A549 (cell line): ENCODE measurements at regions not wholly inside any gene's neighbourhood (a gene's known extent, or its start where the extent isn't known, plus 50 kb on each side); places are given as distances from the start of the nearest gene placed in this dataset.

Experiments used
- ATAC-seq, 2 experiments: fragments of 200-7000 bp in 1 of 2; fragments of >200 bp in 1 of 2; cut with Nextera tagmentation in 1 of 2; cut with Tn5 transposase in 1 of 2; 3 replicates each; pipeline versions ENCODE4 v1.8.0 to v1.9.1; 2018 to 2020; ENCODE audit warnings: mild to moderate bottlenecking in 1 of 2, moderate library complexity in 1 of 2
- CTCF ChIA-PET: fragments of 300-600 bp; sonication (Branson Sonifier 250); formaldehyde crosslinking; extraction: SDS; loops from one replicate; lab custom pipeline; 2021; ENCODE audit warnings: antibody characterized with exemption, inconsistent platforms; lab: Yijun Ruan, JAX
- POLR2A ChIA-PET: fragments of 350-600 bp; formaldehyde crosslinking; extraction: SDS; loops from one replicate; lab custom pipeline; 2021; ENCODE audit warnings: antibody characterized with exemption, inconsistent platforms; lab: Yijun Ruan, JAX
- DNase-seq, 2 experiments: peaks; one replicate each; pipeline versions ENCODE4 v3.0.0 to v3.0.0-alpha.2; 2011 to 2016; ENCODE audit warnings: low read depth in 1 of 2, low spot score in 1 of 2
- FAIRE-seq: peaks from 2 replicates; lab custom pipeline; 2011; peaks lifted over from hg19 to GRCh38; lab: Jason Lieb, UNC
- H3K27ac ChIP-seq, 2 experiments: fragments of >200 bp; sonication (Bioruptor Twin); formaldehyde crosslinking; 3 replicates each; pipeline ENCODE4 v1.5.1; 2016 to 2017
- H3K4me1 ChIP-seq: fragments of >200 bp; sonication (Bioruptor Twin); formaldehyde crosslinking; 3 replicates; pipeline ENCODE4 v1.6.1; 2016
- H3K4me2 ChIP-seq: fragments of >200 bp; sonication (Bioruptor Twin); formaldehyde crosslinking; 3 replicates; pipeline ENCODE4 v1.6.1; 2016
- H3K4me3 ChIP-seq: fragments of >200 bp; sonication (Bioruptor Twin); formaldehyde crosslinking; 3 replicates; pipeline ENCODE4 v1.5.1; 2016
- H3K9me3 ChIP-seq: fragments of >200 bp; sonication (Bioruptor Twin); formaldehyde crosslinking; 3 replicates; pipeline ENCODE4 v1.6.1; 2016
- CBX2 ChIP-seq: fragments of 200-600 bp; sonication (generic); IDR thresholded peaks from 2 replicates; pipeline ENCODE4 v1.6.1; 2016; ENCODE audit warnings: low read depth, mild to moderate bottlenecking, borderline replicate concordance
- CBX8 ChIP-seq: fragments of 200-600 bp; sonication (generic); IDR thresholded peaks from 2 replicates; pipeline ENCODE4 v1.6.1; 2016
- CHD2 ChIP-seq: fragments of 150-350 bp; IDR thresholded peaks from 2 replicates; pipeline ENCODE4 v1.6.1; 2014; ENCODE audit warnings: low read length; ENCODE audit not compliant: partially characterized antibody
- EHF ChIP-seq: fragments of 250-450 bp; sonication (Bioruptor Pico); IDR thresholded peaks from 2 replicates; pipeline ENCODE4 v1.5.0; 2020; ENCODE audit warnings: mild to moderate bottlenecking
- EP300 ChIP-seq, 2 experiments: fragments of >200 bp; sonication (Bioruptor Twin); formaldehyde crosslinking; IDR thresholded peaks; 2 replicates in 1 of 2; 3 replicates in 1 of 2; pipeline ENCODE4 v1.6.1; 2016 to 2017
- FOXS1 ChIP-seq: fragments of 250-450 bp; sonication (Bioruptor Pico); IDR thresholded peaks from 2 replicates; pipeline ENCODE4 v1.5.0; 2020; ENCODE audit warnings: mild to moderate bottlenecking, moderate library complexity
- HOXB13 ChIP-seq: fragments of 250-450 bp; sonication (Bioruptor Pico); IDR thresholded peaks from 2 replicates; pipeline ENCODE4 v1.5.0; 2020; ENCODE audit warnings: low read depth, mild to moderate bottlenecking, moderate library complexity
- JUN ChIP-seq, 2 experiments: fragments of >200 bp; sonication (Bioruptor Twin); formaldehyde crosslinking; IDR thresholded peaks; 2 replicates in 1 of 2; 3 replicates in 1 of 2; pipeline ENCODE4 v1.6.1; 2016 to 2017
- KDM1A ChIP-seq: fragments of 200-600 bp; sonication (generic); IDR thresholded peaks from 2 replicates; pipeline ENCODE4 v1.6.1; 2016; ENCODE audit warnings: low read depth, mild to moderate bottlenecking
- KDM5A ChIP-seq: fragments of 200-600 bp; sonication (generic); IDR thresholded peaks from 2 replicates; pipeline ENCODE4 v1.6.1; 2016; ENCODE audit warnings: antibody characterized with exemption, mild to moderate bottlenecking
- MYC ChIP-seq: IDR thresholded peaks from 2 replicates; pipeline ENCODE4 v1.6.1; 2012; ENCODE audit warnings: mild to moderate bottlenecking, inconsistent platforms, low read length, improper control_type of control experiment, borderline replicate concordance
- NPAS2 ChIP-seq: fragments of 250-450 bp; sonication (Bioruptor Pico); IDR thresholded peaks from 2 replicates; pipeline ENCODE4 v1.8.0; 2022; ENCODE audit warnings: mild to moderate bottlenecking, moderate library complexity, borderline replicate concordance
- NR3C1 ChIP-seq: fragments of >200 bp; sonication (Bioruptor Twin); formaldehyde crosslinking; IDR thresholded peaks from 3 replicates; pipeline ENCODE4 v1.6.1; 2017
- POLR2A ChIP-seq: IDR thresholded peaks from 2 replicates; pipeline ENCODE4 v1.6.1; 2012; ENCODE audit warnings: mild to moderate bottlenecking, low read length
- POLR2AphosphoS2 ChIP-seq: conservative IDR thresholded peaks from 2 replicates; pipeline ENCODE4 v1.6.1; 2012; ENCODE audit warnings: low read length, improper control_type of control experiment, inconsistent platforms
- RCOR1 ChIP-seq: fragments of 150-350 bp; IDR thresholded peaks from 2 replicates; pipeline ENCODE4 v1.6.1; 2014; ENCODE audit warnings: antibody characterized with exemption, low read length, low read depth
- SREBF2 ChIP-seq: fragments of 450-650 bp; IDR thresholded peaks from 2 replicates; pipeline ENCODE4 v1.6.1; 2014; ENCODE audit warnings: mild to moderate bottlenecking, moderate library complexity
- ZC3H11A ChIP-seq: fragments of 450-650 bp; IDR thresholded peaks from 2 replicates; pipeline ENCODE4 v1.6.1; 2014; ENCODE audit warnings: antibody characterized with exemption, mild to moderate bottlenecking
- ZFP36 ChIP-seq: fragments of 450-650 bp; IDR thresholded peaks from 2 replicates; pipeline ENCODE4 v1.6.1; 2014; ENCODE audit warnings: borderline replicate concordance; ENCODE audit not compliant: partially characterized antibody
- ZNF302 ChIP-seq: fragments of 250-450 bp; sonication (Bioruptor Pico); IDR thresholded peaks from 2 replicates; pipeline ENCODE4 v1.9.0; 2021; ENCODE audit warnings: inconsistent platforms, mild to moderate bottlenecking, moderate library complexity
- WGBS: methylation state at CpG from one replicate; pipeline ENCODE4 v1.1.6; 2017; ENCODE audit errors: missing lambda C conversion rate; 5-methylcytosine and 5-hydroxymethylcytosine counted together
- TF ChIP-seq, protein P1 (sequence below): fragments of >200 bp; sonication (Bioruptor Twin); formaldehyde crosslinking; IDR thresholded peaks from 2 replicates; pipeline ENCODE4 v1.6.1; 2016
- TF ChIP-seq, protein P2 (sequence below): IDR thresholded peaks from 2 replicates; pipeline ENCODE4 v1.6.1; 2012; ENCODE audit warnings: low read depth, borderline replicate concordance
- TF ChIP-seq, protein P3 (sequence below): IDR thresholded peaks from 2 replicates; pipeline ENCODE4 v1.6.1; 2012
- TF ChIP-seq, protein P4 (sequence below): fragments of 150-350 bp; IDR thresholded peaks from 2 replicates; pipeline ENCODE4 v1.6.1; 2014; ENCODE audit warnings: low read depth, mild to moderate bottlenecking, low read length
- TF ChIP-seq, protein P5 (sequence below): fragments of 450-650 bp; IDR thresholded peaks from 2 replicates; pipeline ENCODE4 v1.6.1; 2014; ENCODE audit warnings: antibody characterized with exemption
- TF ChIP-seq, protein P6 (sequence below): IDR thresholded peaks from 2 replicates; pipeline ENCODE4 v1.6.1; 2012
- TF ChIP-seq, protein P7 (sequence below): fragments of 200-600 bp; sonication (generic); IDR thresholded peaks from 2 replicates; pipeline ENCODE4 v1.6.1; 2016; ENCODE audit warnings: antibody characterized with exemption, mild to moderate bottlenecking, moderate library complexity

DNA sequence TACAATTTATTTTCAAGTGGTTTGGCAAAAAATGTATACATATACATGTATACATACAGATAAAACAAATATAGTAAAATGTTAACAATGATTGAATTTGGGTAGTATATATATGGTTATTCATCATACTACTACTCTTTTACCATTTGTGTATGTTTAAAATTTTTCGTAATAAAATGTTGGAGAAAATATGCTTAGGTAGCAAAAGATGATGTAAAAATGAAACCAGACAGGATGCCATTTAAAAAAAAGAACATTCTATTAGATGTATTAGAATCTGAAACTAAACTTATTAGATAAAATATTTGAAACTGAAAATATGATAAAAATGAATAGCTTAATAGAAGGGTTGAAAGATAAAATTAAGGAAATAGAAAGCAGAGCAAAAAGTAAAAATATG lies 144.9 kb upstream of the FER start:
- 0 out of 3 replicates have a peak overlapping the region, but pooled peaks have one; percentile 20 for H3K4me2 ChIP-seq
- H3K4me3 ChIP-seq = no peak overlapping the region
- 0% methylated on average over 1 of the region's 1 CpG for WGBS
- H3K4me1 ChIP-seq = no peaks in the 10 kb centered on the region
- ChIA-PET POLR2A (no interaction called here), CTCF (interaction anchor here (0.7 kb wide), 1 partner anchor 680 kb away, joined by 3 read pairs; no protein-coding TSS in a partner anchor)
- ATAC-seq (no peak), FAIRE-seq (no peak), DNase-seq (no peak)
- H3K9me3 ChIP-seq = no peaks in the 10 kb centered on the region
- TF ChIP-seq RCOR1 (no peak), ZFP36 (no peak)
- TF ChIP-seq, protein P1, sequence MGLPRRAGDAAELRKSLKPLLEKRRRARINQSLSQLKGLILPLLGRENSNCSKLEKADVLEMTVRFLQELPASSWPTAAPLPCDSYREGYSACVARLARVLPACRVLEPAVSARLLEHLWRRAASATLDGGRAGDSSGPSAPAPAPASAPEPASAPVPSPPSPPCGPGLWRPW = no peak
- no peak overlapping the region for H3K27ac ChIP-seq

DNA sequence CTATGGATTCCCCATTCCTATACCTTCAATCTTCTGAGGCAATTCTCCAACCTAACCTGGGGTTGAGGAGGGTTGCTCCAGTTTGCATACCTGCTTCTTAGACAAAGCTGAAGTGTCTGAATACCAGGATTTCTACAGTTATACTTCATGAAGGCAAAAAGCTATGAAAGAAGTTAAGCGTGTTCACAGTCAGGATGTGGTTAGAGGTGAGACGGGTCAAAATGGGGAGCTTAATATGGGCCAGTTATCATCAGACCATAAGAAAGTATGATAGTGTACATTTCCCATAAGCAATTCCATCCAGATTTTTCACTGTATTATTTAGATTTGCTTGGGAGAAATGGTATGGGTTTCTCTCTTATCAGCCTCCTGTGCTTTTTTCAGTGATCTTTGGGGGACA lies 156.9 kb upstream of the FER start:
- no peaks in the 10 kb centered on the region for H3K9me3 ChIP-seq
- FAIRE-seq (no peak), DNase-seq (no peak), ATAC-seq (no peak)
- H3K27ac ChIP-seq = no peak overlapping the region
- ChIA-PET POLR2A (no interaction called here), CTCF (no interaction called here)
- no peak for TF ChIP-seq FOXS1 (CRISPR knock-in tag)
- TF ChIP-seq, protein P2, sequence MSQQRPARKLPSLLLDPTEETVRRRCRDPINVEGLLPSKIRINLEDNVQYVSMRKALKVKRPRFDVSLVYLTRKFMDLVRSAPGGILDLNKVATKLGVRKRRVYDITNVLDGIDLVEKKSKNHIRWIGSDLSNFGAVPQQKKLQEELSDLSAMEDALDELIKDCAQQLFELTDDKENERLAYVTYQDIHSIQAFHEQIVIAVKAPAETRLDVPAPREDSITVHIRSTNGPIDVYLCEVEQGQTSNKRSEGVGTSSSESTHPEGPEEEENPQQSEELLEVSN = no peak
- TF ChIP-seq ZC3H11A = no peak
- TF ChIP-seq SREBF2 = no peak
- no peak for TF ChIP-seq HOXB13 (CRISPR knock-in tag)
- TF ChIP-seq, protein P3, sequence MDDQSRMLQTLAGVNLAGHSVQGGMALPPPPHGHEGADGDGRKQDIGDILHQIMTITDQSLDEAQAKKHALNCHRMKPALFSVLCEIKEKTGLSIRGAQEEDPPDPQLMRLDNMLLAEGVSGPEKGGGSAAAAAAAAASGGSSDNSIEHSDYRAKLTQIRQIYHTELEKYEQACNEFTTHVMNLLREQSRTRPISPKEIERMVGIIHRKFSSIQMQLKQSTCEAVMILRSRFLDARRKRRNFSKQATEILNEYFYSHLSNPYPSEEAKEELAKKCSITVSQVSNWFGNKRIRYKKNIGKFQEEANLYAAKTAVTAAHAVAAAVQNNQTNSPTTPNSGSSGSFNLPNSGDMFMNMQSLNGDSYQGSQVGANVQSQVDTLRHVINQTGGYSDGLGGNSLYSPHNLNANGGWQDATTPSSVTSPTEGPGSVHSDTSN = no peak
- no peak for TF ChIP-seq ZNF302 (CRISPR knock-in tag)
- TF ChIP-seq KDM1A = no peak
- TF ChIP-seq EP300 (IDR thresholded peaks at IDR 0.05) = no peak
- TF ChIP-seq KDM5A = no peak
- TF ChIP-seq EHF (CRISPR knock-in tag) = no peak
- TF ChIP-seq POLR2A = no peak
- no peak for TF ChIP-seq CBX2
- no peak for TF ChIP-seq NPAS2 (CRISPR knock-in tag)
- TF ChIP-seq, protein P4, sequence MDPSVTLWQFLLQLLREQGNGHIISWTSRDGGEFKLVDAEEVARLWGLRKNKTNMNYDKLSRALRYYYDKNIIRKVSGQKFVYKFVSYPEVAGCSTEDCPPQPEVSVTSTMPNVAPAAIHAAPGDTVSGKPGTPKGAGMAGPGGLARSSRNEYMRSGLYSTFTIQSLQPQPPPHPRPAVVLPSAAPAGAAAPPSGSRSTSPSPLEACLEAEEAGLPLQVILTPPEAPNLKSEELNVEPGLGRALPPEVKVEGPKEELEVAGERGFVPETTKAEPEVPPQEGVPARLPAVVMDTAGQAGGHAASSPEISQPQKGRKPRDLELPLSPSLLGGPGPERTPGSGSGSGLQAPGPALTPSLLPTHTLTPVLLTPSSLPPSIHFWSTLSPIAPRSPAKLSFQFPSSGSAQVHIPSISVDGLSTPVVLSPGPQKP = no peak
- no peak for TF ChIP-seq NR3C1
- TF ChIP-seq, protein P5, sequence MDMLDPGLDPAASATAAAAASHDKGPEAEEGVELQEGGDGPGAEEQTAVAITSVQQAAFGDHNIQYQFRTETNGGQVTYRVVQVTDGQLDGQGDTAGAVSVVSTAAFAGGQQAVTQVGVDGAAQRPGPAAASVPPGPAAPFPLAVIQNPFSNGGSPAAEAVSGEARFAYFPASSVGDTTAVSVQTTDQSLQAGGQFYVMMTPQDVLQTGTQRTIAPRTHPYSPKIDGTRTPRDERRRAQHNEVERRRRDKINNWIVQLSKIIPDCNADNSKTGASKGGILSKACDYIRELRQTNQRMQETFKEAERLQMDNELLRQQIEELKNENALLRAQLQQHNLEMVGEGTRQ = no peak
- no peak for TF ChIP-seq CHD2
- TF ChIP-seq, protein P6, sequence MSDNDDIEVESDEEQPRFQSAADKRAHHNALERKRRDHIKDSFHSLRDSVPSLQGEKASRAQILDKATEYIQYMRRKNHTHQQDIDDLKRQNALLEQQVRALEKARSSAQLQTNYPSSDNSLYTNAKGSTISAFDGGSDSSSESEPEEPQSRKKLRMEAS = no peak
- 21% methylated on average over 2 of the region's 2 CpGs for WGBS
- H3K4me1 ChIP-seq = no peaks in the 10 kb centered on the region
- no peak overlapping the region for H3K4me3 ChIP-seq
- H3K4me2 ChIP-seq = no peak overlapping the region

DNA sequence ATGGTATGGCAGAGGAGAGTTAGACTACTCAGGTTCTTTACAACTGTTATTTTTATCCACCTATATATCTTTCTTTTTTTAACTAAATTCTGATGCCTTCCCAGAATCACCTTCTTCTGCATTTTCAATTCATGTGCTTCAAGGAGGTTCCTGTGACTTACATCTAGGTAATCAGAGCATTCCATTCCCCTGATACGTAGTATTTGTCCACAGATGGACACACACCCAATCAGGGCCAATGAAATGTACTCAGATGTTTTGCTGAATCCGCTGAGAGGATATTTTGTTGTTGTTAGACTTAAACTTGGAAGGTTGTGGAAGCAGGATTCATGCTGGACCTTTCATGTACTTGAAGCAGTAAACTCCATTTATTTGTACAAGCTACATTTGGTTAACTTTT lies 159.4 kb upstream of the FER start:
- H3K9me3 ChIP-seq = no peaks in the 10 kb centered on the region
- WGBS = 3% methylated on average over 2 of the region's 2 CpGs
- no peak for FAIRE-seq
- no peak overlapping the region for H3K27ac ChIP-seq
- no peaks in the 10 kb centered on the region for H3K4me1 ChIP-seq
- H3K4me3 ChIP-seq = no peak overlapping the region
- DNase-seq = no peak
- no peak overlapping the region for H3K4me2 ChIP-seq
- ChIA-PET POLR2A (no interaction called here), CTCF (no interaction called here)
- no peak for ATAC-seq
- TF ChIP-seq POLR2AphosphoS2 = no peak
- TF ChIP-seq HOXB13 (CRISPR knock-in tag) = no peak
- TF ChIP-seq, protein P4 = no peak
- TF ChIP-seq, protein P7, sequence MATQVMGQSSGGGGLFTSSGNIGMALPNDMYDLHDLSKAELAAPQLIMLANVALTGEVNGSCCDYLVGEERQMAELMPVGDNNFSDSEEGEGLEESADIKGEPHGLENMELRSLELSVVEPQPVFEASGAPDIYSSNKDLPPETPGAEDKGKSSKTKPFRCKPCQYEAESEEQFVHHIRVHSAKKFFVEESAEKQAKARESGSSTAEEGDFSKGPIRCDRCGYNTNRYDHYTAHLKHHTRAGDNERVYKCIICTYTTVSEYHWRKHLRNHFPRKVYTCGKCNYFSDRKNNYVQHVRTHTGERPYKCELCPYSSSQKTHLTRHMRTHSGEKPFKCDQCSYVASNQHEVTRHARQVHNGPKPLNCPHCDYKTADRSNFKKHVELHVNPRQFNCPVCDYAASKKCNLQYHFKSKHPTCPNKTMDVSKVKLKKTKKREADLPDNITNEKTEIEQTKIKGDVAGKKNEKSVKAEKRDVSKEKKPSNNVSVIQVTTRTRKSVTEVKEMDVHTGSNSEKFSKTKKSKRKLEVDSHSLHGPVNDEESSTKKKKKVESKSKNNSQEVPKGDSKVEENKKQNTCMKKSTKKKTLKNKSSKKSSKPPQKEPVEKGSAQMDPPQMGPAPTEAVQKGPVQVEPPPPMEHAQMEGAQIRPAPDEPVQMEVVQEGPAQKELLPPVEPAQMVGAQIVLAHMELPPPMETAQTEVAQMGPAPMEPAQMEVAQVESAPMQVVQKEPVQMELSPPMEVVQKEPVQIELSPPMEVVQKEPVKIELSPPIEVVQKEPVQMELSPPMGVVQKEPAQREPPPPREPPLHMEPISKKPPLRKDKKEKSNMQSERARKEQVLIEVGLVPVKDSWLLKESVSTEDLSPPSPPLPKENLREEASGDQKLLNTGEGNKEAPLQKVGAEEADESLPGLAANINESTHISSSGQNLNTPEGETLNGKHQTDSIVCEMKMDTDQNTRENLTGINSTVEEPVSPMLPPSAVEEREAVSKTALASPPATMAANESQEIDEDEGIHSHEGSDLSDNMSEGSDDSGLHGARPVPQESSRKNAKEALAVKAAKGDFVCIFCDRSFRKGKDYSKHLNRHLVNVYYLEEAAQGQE = no peak
- TF ChIP-seq FOXS1 (CRISPR knock-in tag) = no peak
- TF ChIP-seq JUN (IDR thresholded peaks at IDR 0.05) = no peak
- TF ChIP-seq CBX8 = no peak
- no peak for TF ChIP-seq MYC
- no peak for TF ChIP-seq NR3C1
